Spleen (tissue), 11 donors: ENCODE measurements at regions not wholly inside any gene's neighbourhood (a gene's known extent, or its start where the extent isn't known, plus 50 kb on each side); places are given as distances from the start of the nearest gene placed in this dataset.

Experiments
- DNase-seq: peaks from one replicate; pipeline ENCODE4 v3.0.0-alpha.2; 2020
- H3K27ac ChIP-seq, 8 donors: fragments of 200-600 bp; sonication (generic) in 7 of 8; 1 replicate in 4 of 8; 2 replicates in 4 of 8; pipeline versions ENCODE4 v1.5.0 to v1.8.0; 2016 to 2021; ENCODE audit warnings: inconsistent platforms in 4 of 8, mild to moderate bottlenecking in 4 of 8, moderate library complexity in 1 of 8
- H3K27me3 ChIP-seq, 7 donors: fragments of 200-600 bp; sonication (generic) in 6 of 7; replicated peaks in 1 of 7; 1 replicate in 4 of 7; 2 replicates in 3 of 7; pipeline versions ENCODE4 v1.5.0 to v1.8.0; 2016 to 2021; ENCODE audit warnings: inconsistent platforms in 3 of 7, mild to moderate bottlenecking in 1 of 7
- H3K36me3 ChIP-seq, 6 donors: fragments of 200-600 bp; sonication (generic) in 5 of 6; 1 replicate in 4 of 6; 2 replicates in 2 of 6; pipeline versions ENCODE4 v1.5.0 to v1.8.0; 2016 to 2021; ENCODE audit warnings: inconsistent platforms in 2 of 6
- H3K4me1 ChIP-seq, 6 donors: fragments of 200-600 bp; sonication (generic) in 5 of 6; 1 replicate in 3 of 6; 2 replicates in 3 of 6; pipeline versions ENCODE4 v1.5.0 to v1.8.0; 2016 to 2021; ENCODE audit warnings: inconsistent platforms in 3 of 6
- H3K4me3 ChIP-seq, 8 donors: fragments of 200-600 bp; sonication (generic) in 7 of 8; 1 replicate in 4 of 8; 2 replicates in 4 of 8; pipeline versions ENCODE4 v1.5.0 to v1.8.0; 2016 to 2021; ENCODE audit warnings: inconsistent platforms in 4 of 8, mild to moderate bottlenecking in 4 of 8, moderate library complexity in 2 of 8
- H3K9me3 ChIP-seq, 8 donors: fragments of 200-600 bp; sonication (generic) in 7 of 8; 1 replicate in 4 of 8; 2 replicates in 4 of 8; pipeline versions ENCODE4 v1.5.0 to v1.8.0; 2016 to 2021; ENCODE audit warnings: inconsistent platforms in 4 of 8
- POLR2A ChIP-seq, 3 donors: fragments of 450-650 bp; IDR thresholded peaks; one replicate each; pipeline ENCODE4 v1.5.1; 2017; ENCODE audit warnings: antibody characterized with exemption in 3 of 3, mild to moderate bottlenecking in 1 of 3
- POLR2AphosphoS5 ChIP-seq, 3 donors: sonication (generic); formaldehyde crosslinking; IDR thresholded peaks; one replicate each; pipeline ENCODE4 v1.5.1; 2017; ENCODE audit warnings: antibody characterized with exemption in 3 of 3
- WGBS, 5 donors: extraction: QIAGEN DNeasy Blood & Tissue Kit in 3 of 5; methylation state at CpG; one replicate each; pipeline versions ENCODE4 v1.1.5 to v1.1.7; 2013 to 2018; 5-methylcytosine and 5-hydroxymethylcytosine counted together
- intact Hi-C: fragments of 100-400 bp; cut with DNase I; formaldehyde crosslinking; loops from one replicate; pipeline ENCODE4 v1.15.0; 2023; ENCODE audit warnings: low total_unique reads
- TF ChIP-seq, protein P1 (sequence below), 11 experiments: fragments of 200-600 bp in 7 of 11; fragments of 450-650 bp in 4 of 11; sonication (generic) in 4 of 11; IDR thresholded peaks in 8 of 11; conservative IDR thresholded peaks in 3 of 11; 1 replicate in 7 of 11; 2 replicates in 4 of 11; pipeline versions ENCODE4 v1.4.0 to v1.8.0; 2016 to 2021; ENCODE audit warnings: antibody characterized with exemption in 11 of 11, inconsistent platforms in 4 of 11, mild to moderate bottlenecking in 1 of 11
- donor health status: healthy with polysubstance abuse.
- donor health status: DM: no; HTN: no; CAD: no; lungs with moderate emphysema.
- donor health status: DM: no; HTN: no; CAD: no.
- donor health status: Bipolar disorder and iron deficiency.
- donor health status: healthy.
- donor health status: DM: no; HTN: no; CAD: no.
- donor health status: DM: yes; HTN: yes; CAD: no.

DNA sequence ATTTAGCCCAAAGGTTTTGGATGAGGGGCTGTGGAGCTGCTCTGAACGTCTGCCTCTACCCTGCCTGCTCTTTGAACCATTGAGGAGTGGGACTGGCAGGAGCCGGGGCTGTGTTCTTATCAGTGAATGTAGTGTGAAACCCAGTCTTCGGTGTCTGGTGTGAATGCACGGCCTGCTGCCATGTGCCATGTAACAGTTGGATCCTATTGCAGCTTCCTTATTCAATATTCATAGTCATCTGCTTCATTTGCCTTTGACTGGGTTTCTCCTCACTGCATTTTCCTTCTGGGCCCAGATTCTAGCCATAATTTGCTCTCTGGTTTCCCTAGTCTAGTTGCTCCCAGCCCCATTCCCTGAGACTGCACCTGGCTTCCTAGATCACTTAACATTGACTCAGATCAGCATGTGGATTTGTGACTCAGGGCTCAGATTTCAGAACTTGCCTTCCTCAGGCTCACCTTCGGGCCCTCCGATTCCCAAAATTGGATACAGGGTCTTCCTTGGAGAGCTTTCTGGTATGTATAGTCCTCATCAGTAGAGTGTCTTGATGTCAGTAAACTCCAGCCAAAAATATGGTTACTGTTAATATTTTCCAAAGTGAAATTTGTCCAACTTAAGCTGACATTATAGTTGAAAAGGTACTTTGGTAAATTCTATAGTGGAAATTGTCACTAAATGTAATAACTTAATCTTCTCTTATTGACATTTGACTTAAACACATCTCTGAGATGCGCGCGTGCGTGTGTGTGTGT, 94.0 kb upstream of the DDIT4L start:
- peak; percentile 51 for DNase-seq
- Histone ChIP-seq H3K9me3 (no peaks in the 10 kb centered on the region), H3K27ac (no peak overlapping the region), H3K36me3 (no peaks in the 10 kb centered on the region), H3K4me3 (no peak overlapping the region), H3K27me3 (no peaks in the 10 kb centered on the region), H3K4me1 (no peaks in the 10 kb centered on the region)
- intact Hi-C loops: no loop called here
- WGBS, 5 donors: 76 to 82% (median 82%) methylated on average over 10 of the region's 10 CpGs
- no peak for TF ChIP-seq POLR2A (IDR thresholded peaks at IDR 0.05)
- TF ChIP-seq, protein P1, sequence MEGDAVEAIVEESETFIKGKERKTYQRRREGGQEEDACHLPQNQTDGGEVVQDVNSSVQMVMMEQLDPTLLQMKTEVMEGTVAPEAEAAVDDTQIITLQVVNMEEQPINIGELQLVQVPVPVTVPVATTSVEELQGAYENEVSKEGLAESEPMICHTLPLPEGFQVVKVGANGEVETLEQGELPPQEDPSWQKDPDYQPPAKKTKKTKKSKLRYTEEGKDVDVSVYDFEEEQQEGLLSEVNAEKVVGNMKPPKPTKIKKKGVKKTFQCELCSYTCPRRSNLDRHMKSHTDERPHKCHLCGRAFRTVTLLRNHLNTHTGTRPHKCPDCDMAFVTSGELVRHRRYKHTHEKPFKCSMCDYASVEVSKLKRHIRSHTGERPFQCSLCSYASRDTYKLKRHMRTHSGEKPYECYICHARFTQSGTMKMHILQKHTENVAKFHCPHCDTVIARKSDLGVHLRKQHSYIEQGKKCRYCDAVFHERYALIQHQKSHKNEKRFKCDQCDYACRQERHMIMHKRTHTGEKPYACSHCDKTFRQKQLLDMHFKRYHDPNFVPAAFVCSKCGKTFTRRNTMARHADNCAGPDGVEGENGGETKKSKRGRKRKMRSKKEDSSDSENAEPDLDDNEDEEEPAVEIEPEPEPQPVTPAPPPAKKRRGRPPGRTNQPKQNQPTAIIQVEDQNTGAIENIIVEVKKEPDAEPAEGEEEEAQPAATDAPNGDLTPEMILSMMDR (IDR thresholded peaks at IDR 0.05 in 8 of 11, conservative IDR thresholded peaks at IDR 0.05 in 3 of 11): no peak
- no peak for TF ChIP-seq POLR2AphosphoS5 (IDR thresholded peaks at IDR 0.05)

DNA sequence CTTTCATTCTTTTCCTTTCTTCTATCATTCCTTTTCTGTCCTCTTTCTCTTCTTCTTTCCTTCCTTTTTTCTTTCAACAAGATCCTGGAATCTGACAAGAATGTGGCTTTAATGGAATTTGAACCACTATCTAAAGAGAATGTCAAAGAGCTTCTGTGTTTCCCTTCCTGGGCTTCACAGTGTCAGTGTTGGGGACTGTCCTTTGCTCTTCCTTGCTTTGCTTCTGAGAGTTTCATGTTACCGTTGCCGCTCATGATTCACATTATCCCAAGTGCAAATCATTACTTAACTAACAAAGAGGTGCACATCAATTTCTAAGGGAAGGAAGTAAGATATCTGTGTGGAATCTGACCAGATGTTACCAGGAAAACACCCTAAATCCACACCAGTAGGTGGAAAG, 90.5 kb upstream of the DDIT4L start:
- Histone ChIP-seq H3K9me3 (no peaks in the 10 kb centered on the region), H3K36me3 (no peaks in the 10 kb centered on the region), H3K4me1 (no peaks in the 10 kb centered on the region), H3K27me3 (no peaks in the 10 kb centered on the region), H3K27ac (no peak overlapping the region), H3K4me3 (no peak overlapping the region)
- TF ChIP-seq, protein P1 (IDR thresholded peaks at IDR 0.05 in 8 of 11, conservative IDR thresholded peaks at IDR 0.05 in 3 of 11): no peak
- no peak for TF ChIP-seq POLR2A (IDR thresholded peaks at IDR 0.05)
- TF ChIP-seq POLR2AphosphoS5 (IDR thresholded peaks at IDR 0.05): no peak
- DNase-seq: no peak
- WGBS, 5 donors: 78 to 89% (median 86%) methylated on average over 2 of the region's 2 CpGs
- intact Hi-C loops: no loop called here

GRCh38 chr4:100278567-100278966, 88.3 kb upstream of the DDIT4L start:
- intact Hi-C loops: no loop called here
- H3K27me3 ChIP-seq: no peaks in the 10 kb centered on the region
- WGBS, 5 donors: 77 to 98% (median 89%) methylated on average over 3 of the region's 3 CpGs
- no peaks in the 10 kb centered on the region for H3K9me3 ChIP-seq
- H3K27ac ChIP-seq: no peak overlapping the region
- H3K4me1 ChIP-seq: no peaks in the 10 kb centered on the region
- no peak overlapping the region for H3K4me3 ChIP-seq
- TF ChIP-seq, protein P1 (IDR thresholded peaks at IDR 0.05 in 8 of 11, conservative IDR thresholded peaks at IDR 0.05 in 3 of 11): no peak
- TF ChIP-seq POLR2A (IDR thresholded peaks at IDR 0.05) (no peak), POLR2AphosphoS5 (IDR thresholded peaks at IDR 0.05) (no peak)
- no peaks in the 10 kb centered on the region for H3K36me3 ChIP-seq
- no peak for DNase-seq

DNA sequence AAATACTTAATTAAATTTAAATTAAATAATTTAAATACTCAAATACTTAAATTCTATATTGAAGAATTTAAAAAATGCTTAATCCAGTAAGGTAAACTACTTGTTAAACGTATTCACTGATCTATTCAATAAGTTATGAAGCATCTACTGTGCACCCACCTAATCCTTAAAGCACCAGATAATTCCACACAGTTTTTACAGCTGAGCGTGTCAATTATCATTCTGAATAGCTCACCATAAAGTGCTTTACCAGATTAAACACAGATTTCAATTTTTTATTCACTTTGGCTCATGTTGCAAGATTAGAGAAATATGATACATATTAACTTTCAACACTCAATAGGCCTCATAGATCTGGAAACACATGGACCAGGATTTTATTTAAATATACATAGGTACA, 79.2 kb upstream of the DDIT4L start:
- DNase-seq: no peak
- H3K27ac ChIP-seq: no peak overlapping the region
- H3K4me3 ChIP-seq: no peak overlapping the region
- no peaks in the 10 kb centered on the region for H3K4me1 ChIP-seq
- no peak for TF ChIP-seq POLR2A (IDR thresholded peaks at IDR 0.05)
- no peak for TF ChIP-seq POLR2AphosphoS5 (IDR thresholded peaks at IDR 0.05)
- TF ChIP-seq, protein P1 (IDR thresholded peaks at IDR 0.05 in 8 of 11, conservative IDR thresholded peaks at IDR 0.05 in 3 of 11): no peak
- peaks cover 0 to 13% (median 0%) of the 10 kb centered on the region in 7 donors for H3K27me3 ChIP-seq
- WGBS, 5 donors: 72 to 85% (median 79%) methylated on average over 2 of the region's 2 CpGs
- H3K9me3 ChIP-seq: peaks cover 0 to 15% (median 0%) of the 10 kb centered on the region in 8 donors
- intact Hi-C loops: no loop called here
- no peaks in the 10 kb centered on the region for H3K36me3 ChIP-seq
